Fibroblast of mammary gland (primary cell): ENCODE measurements at regions not wholly inside any gene's neighbourhood (a gene's known extent, or its start where the extent isn't known, plus 50 kb on each side); places are given as distances from the start of the nearest gene placed in this dataset.
"Not testable (repeated sequence)": the region's sequence is repeated elsewhere in the genome, so short reads cannot be mapped to it uniquely, and the experiment has no call there.

Experiments
- DNase-seq: peaks from one replicate; pipeline ENCODE4 v3.0.0-alpha.2; 2010; ENCODE audit warnings: low read depth
- H3K4me3 ChIP-seq: 2 replicates; pipeline ENCODE4 v1.5.1; 2011; ENCODE audit warnings: low read depth, mild to moderate bottlenecking, low read length, moderate library complexity; ENCODE audit not compliant: control insufficient read depth
- CTCF ChIP-seq: conservative IDR thresholded peaks from 2 replicates; pipeline ENCODE4 v1.5.1; 2011; ENCODE audit warnings: low read depth, low read length, inconsistent platforms; ENCODE audit not compliant: control insufficient read depth, insufficient read depth

GRCh38 chr6:165135889-165136288 is 173.5 kb downstream of the C6orf118 start:
- H3K4me3 ChIP-seq, result no peak overlapping the region
- TF ChIP-seq CTCF, result no peak
- no peak for DNase-seq

- no peak for DNase-seq
- TF ChIP-seq CTCF, result no peak
- H3K4me3 ChIP-seq, result no peak overlapping the region
Measured at GRCh38 chr6:165129086-165129485, 180.3 kb downstream of the C6orf118 start.

- not testable (repeated sequence) for DNase-seq
Measured at GRCh38 chr6:165127743-165128142, 181.7 kb downstream of the C6orf118 start.

GRCh38 chr6:165124681-165125080 is 184.7 kb downstream of the C6orf118 start:
- not testable (repeated sequence) for DNase-seq, H3K4me3 ChIP-seq

More at GRCh38 chr6:165127743-165128142, 181.7 kb downstream of the C6orf118 start:
- H3K4me3 ChIP-seq, result not testable (repeated sequence)

- H3K4me3 ChIP-seq, result no peak overlapping the region
- DNase-seq, result no peak
- no peak for TF ChIP-seq CTCF
Measured at GRCh38 chr6:165119231-165120020, 190.0 kb downstream of the C6orf118 start.

GRCh38 chr6:165118736-165119135 is 190.7 kb downstream of the C6orf118 start:
- no peak for DNase-seq
- no peak for TF ChIP-seq CTCF

GRCh38 chr6:165117806-165118205 is 191.6 kb downstream of the C6orf118 start:
- DNase-seq, result no peak
- TF ChIP-seq CTCF, result no peak
- H3K4me3 ChIP-seq, result no peak overlapping the region

More at GRCh38 chr6:165118736-165119135, 190.7 kb downstream of the C6orf118 start:
- H3K4me3 ChIP-seq, result no peak overlapping the region

GRCh38 chr6:165117121-165117520 is 192.3 kb downstream of the C6orf118 start:
- H3K4me3 ChIP-seq, result no peak overlapping the region
- TF ChIP-seq CTCF, result no peak
- no peak for DNase-seq
